ENCODE measurements at regions not wholly inside any gene's neighbourhood (a gene's known extent, or its start where the extent isn't known, plus 50 kb on each side); places are given as distances from the start of the nearest gene placed in this dataset.

- TF ChIP-seq, protein P1, sequence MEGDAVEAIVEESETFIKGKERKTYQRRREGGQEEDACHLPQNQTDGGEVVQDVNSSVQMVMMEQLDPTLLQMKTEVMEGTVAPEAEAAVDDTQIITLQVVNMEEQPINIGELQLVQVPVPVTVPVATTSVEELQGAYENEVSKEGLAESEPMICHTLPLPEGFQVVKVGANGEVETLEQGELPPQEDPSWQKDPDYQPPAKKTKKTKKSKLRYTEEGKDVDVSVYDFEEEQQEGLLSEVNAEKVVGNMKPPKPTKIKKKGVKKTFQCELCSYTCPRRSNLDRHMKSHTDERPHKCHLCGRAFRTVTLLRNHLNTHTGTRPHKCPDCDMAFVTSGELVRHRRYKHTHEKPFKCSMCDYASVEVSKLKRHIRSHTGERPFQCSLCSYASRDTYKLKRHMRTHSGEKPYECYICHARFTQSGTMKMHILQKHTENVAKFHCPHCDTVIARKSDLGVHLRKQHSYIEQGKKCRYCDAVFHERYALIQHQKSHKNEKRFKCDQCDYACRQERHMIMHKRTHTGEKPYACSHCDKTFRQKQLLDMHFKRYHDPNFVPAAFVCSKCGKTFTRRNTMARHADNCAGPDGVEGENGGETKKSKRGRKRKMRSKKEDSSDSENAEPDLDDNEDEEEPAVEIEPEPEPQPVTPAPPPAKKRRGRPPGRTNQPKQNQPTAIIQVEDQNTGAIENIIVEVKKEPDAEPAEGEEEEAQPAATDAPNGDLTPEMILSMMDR (IDR thresholded peaks at IDR 0.05; ENCODE audit: borderline replicate concordance, insufficient read depth, low read depth, low read length) = no peak
These were observed 268.8 kb upstream of the ANKRD55 start for GRCh38 chr5:56501781-56502557.

DNA sequence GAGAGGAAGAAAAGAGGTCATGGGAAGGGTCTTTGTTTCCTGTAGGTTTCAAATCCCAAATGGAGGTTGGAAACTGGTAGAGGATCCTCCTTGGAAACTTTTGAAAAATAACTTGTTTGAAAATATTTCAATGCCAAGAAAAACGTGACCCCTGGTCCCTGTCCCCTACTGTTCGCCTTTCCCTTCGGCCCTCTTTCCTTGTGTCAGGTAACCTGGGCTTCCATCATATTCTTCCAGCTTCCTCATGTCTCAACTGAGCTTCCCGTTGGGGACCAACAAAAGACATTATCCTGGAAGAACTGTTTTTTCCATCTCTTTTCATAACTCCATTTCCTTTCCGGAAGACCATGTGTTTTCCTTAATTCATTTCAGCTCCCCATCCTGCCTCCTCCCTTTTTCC lies 266.8 kb upstream of the ANKRD55 start:
- no peak overlapping the region for H3K4me3 ChIP-seq (ENCODE audit: low read depth, low read length)
- TF ChIP-seq, protein P1 (IDR thresholded peaks at IDR 0.05; ENCODE audit: borderline replicate concordance, insufficient read depth, low read depth, low read length) = no peak

More at GRCh38 chr5:56501781-56502557, 268.8 kb upstream of the ANKRD55 start:
- no peak overlapping the region for H3K4me3 ChIP-seq (ENCODE audit: low read depth, low read length)

GRCh38 chr5:56499491-56499890 lies 266.4 kb upstream of the ANKRD55 start:
- H3K4me3 ChIP-seq (ENCODE audit: low read depth, low read length) = no peak overlapping the region
- TF ChIP-seq, protein P1 (IDR thresholded peaks at IDR 0.05; ENCODE audit: borderline replicate concordance, insufficient read depth, low read depth, low read length) = no peak

GRCh38 chr5:56498759-56499395 lies 265.7 kb upstream of the ANKRD55 start:
- TF ChIP-seq, protein P1 (IDR thresholded peaks at IDR 0.05; ENCODE audit: borderline replicate concordance, insufficient read depth, low read depth, low read length) = no peak

DNA sequence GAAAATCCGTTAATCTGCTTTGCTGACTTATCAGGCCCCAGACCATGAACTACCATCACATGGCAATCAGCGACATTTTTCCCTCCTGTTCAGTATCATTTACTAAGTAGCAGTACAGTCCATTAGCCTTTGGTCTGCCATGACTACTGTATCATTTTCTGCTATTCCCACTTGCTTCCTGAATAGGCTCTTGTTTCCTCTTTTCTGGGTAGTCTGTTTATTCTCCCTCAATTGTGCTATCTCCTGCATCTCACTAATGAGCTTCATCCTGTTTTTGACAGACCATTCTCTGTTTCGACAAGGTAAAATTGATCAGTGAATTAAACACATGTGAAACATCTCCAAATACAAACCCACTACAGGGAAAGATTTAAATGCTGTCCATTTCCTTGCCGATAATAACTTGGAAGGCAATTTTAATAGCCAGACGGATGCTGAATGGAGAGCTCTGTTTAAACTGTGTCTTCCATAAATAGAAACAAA lies 263.5 kb upstream of the ANKRD55 start:
- TF ChIP-seq, protein P1 (IDR thresholded peaks at IDR 0.05; ENCODE audit: borderline replicate concordance, insufficient read depth, low read depth, low read length) = no peak

More at GRCh38 chr5:56498759-56499395, 265.7 kb upstream of the ANKRD55 start:
- H3K4me3 ChIP-seq (ENCODE audit: low read depth, low read length) = no peak overlapping the region

GRCh38 chr5:56494300-56494731 lies 261.2 kb upstream of the ANKRD55 start:
- TF ChIP-seq, protein P1 (IDR thresholded peaks at IDR 0.05; ENCODE audit: borderline replicate concordance, insufficient read depth, low read depth, low read length) = no peak

More for the DNA sequence above, 263.5 kb upstream of the ANKRD55 start:
- no peak overlapping the region for H3K4me3 ChIP-seq (ENCODE audit: low read depth, low read length)

More at GRCh38 chr5:56494300-56494731, 261.2 kb upstream of the ANKRD55 start:
- no peak overlapping the region for H3K4me3 ChIP-seq (ENCODE audit: low read depth, low read length)

Measured in GM12875 (cell line).